ENCODE measurements at regions not wholly inside any gene's neighbourhood (a gene's known extent, or its start where the extent isn't known, plus 50 kb on each side); places are given as distances from the start of the nearest gene placed in this dataset.
A peak's percentile ranks its signal among the peaks of the same experiment; 100 is the strongest.

DNA sequence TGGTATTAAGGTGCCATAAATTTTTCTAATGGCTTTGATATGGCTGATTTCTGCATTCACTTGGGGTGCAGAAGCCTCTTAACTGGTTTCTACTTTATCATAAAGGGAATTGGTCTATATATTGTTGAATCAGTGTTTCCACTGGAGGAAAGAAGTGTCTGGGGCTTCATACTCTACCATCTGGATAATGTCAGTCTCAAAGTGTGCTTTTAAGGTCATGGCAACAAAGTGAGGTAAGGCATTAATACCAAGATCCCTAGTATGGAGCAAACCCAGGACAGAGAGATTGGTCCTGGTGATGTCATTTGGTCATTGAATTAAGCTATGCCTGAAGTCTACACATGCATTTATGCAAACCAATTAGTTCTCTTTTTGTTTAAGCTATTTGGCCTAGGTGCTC, 309.9 kb downstream of the DUSP10 start:
- Histone ChIP-seq H3K4me2 (ENCODE audit: extremely low read depth, insufficient read depth, low read length) (no peak overlapping the region), H3K4me1 (ENCODE audit: control insufficient read depth, extremely low read depth, insufficient read depth, low read length) (peaks cover 2% of the 10 kb centered on the region), H3K79me2 (ENCODE audit: control insufficient read depth, insufficient read depth, low read length) (no peaks in the 10 kb centered on the region), H3K9me3 (ENCODE audit: control insufficient read depth, insufficient read depth, low read depth, low read length) (no peaks in the 10 kb centered on the region), H3K36me3 (ENCODE audit: control insufficient read depth, insufficient read depth, low read length) (no peaks in the 10 kb centered on the region), H3K27ac (ENCODE audit: insufficient read depth, low read length) (no peak overlapping the region), H3K4me3 (replicated peaks in 1 of 4; ENCODE audit: control extremely low read depth in 1 of 4, insufficient read depth in 1 of 4, low read depth in 3 of 4, low read length in 4 of 4) (no peak overlapping the region), H3K27me3 (ENCODE audit: control insufficient read depth, insufficient read depth, low read length) (no peaks in the 10 kb centered on the region), H4K20me1 (ENCODE audit: control insufficient read depth, extremely low read depth, insufficient read depth, low read length) (no peaks in the 10 kb centered on the region), H3K9ac (ENCODE audit: insufficient read depth, low read length) (no peak overlapping the region), H2AFZ (ENCODE audit: low read length) (no peak overlapping the region)
- no peak for DNase-seq (ENCODE audit: low read depth in 2 of 2)
- TF ChIP-seq, protein P1, sequence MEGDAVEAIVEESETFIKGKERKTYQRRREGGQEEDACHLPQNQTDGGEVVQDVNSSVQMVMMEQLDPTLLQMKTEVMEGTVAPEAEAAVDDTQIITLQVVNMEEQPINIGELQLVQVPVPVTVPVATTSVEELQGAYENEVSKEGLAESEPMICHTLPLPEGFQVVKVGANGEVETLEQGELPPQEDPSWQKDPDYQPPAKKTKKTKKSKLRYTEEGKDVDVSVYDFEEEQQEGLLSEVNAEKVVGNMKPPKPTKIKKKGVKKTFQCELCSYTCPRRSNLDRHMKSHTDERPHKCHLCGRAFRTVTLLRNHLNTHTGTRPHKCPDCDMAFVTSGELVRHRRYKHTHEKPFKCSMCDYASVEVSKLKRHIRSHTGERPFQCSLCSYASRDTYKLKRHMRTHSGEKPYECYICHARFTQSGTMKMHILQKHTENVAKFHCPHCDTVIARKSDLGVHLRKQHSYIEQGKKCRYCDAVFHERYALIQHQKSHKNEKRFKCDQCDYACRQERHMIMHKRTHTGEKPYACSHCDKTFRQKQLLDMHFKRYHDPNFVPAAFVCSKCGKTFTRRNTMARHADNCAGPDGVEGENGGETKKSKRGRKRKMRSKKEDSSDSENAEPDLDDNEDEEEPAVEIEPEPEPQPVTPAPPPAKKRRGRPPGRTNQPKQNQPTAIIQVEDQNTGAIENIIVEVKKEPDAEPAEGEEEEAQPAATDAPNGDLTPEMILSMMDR (conservative IDR thresholded peaks at IDR 0.05 in 1 of 2, IDR thresholded peaks at IDR 0.05 in 1 of 2; ENCODE audit: low read depth in 1 of 2, low read length in 2 of 2), result no peak
- no peak for TF ChIP-seq EZH2 (IDR thresholded peaks at IDR 0.05; ENCODE audit: low read length, missing control alignments)

DNA sequence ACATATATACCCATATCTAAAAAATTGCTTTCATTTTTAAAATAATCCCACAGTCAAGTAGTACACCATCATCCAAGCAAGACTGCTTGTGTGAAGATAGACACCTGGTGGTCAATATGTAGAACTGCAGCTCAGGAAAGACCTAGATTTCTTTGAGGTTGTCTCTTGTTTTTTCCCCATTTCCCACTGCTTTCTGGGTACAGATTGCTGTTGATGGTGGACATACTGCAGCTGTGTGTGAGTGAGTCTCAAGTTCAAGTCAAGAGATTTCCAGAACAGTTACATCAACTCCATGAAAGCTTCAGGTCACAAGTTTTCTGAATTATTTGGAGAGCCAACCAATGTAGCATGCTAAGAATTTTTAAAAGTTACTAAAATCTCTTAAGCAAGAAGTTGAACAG, 306.4 kb downstream of the DUSP10 start:
- Histone ChIP-seq H2AFZ (ENCODE audit: low read length) (peak overlapping the region; percentile 10), H3K9ac (ENCODE audit: insufficient read depth, low read length) (no peak overlapping the region), H3K4me2 (ENCODE audit: extremely low read depth, insufficient read depth, low read length) (no peak overlapping the region), H3K4me3 (replicated peaks in 1 of 4; ENCODE audit: control extremely low read depth in 1 of 4, insufficient read depth in 1 of 4, low read depth in 3 of 4, low read length in 4 of 4) (no peak overlapping the region), H3K9me3 (ENCODE audit: control insufficient read depth, insufficient read depth, low read depth, low read length) (no peaks in the 10 kb centered on the region), H3K27me3 (ENCODE audit: control insufficient read depth, insufficient read depth, low read length) (no peaks in the 10 kb centered on the region), H3K27ac (ENCODE audit: insufficient read depth, low read length) (no peak overlapping the region), H3K36me3 (ENCODE audit: control insufficient read depth, insufficient read depth, low read length) (no peaks in the 10 kb centered on the region), H4K20me1 (ENCODE audit: control insufficient read depth, extremely low read depth, insufficient read depth, low read length) (no peaks in the 10 kb centered on the region), H3K79me2 (ENCODE audit: control insufficient read depth, insufficient read depth, low read length) (no peaks in the 10 kb centered on the region), H3K4me1 (ENCODE audit: control insufficient read depth, extremely low read depth, insufficient read depth, low read length) (peaks cover 7% of the 10 kb centered on the region)
- DNase-seq (ENCODE audit: low read depth in 2 of 2), result peak; percentile 62 to 94
- TF ChIP-seq EZH2 (IDR thresholded peaks at IDR 0.05; ENCODE audit: low read length, missing control alignments), result no peak
- TF ChIP-seq, protein P1 (conservative IDR thresholded peaks at IDR 0.05 in 1 of 2, IDR thresholded peaks at IDR 0.05 in 1 of 2; ENCODE audit: low read depth in 1 of 2, low read length in 2 of 2), result peak; percentile 96 to 97

DNA sequence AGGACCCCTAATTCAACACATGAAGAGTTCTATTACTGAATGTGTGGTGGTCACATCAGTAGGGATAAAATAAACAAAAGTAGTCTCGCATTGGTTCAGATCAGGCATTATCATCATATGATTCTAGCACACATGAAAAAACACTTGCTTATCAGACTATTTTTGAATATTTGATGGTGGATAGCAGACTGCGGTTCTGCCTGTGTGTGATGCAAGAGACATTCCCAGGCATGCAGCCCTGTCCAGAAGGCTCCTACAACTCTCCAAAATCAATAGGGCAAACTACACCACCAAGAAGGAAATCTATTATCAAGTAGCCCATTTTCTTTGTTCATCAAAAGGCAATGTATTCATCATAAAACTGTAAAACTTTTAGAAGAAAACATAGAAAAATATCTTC, 304.7 kb downstream of the DUSP10 start:
- TF ChIP-seq, protein P1 (conservative IDR thresholded peaks at IDR 0.05 in 1 of 2, IDR thresholded peaks at IDR 0.05 in 1 of 2; ENCODE audit: low read depth in 1 of 2, low read length in 2 of 2), result no peak
- no peak for TF ChIP-seq EZH2 (IDR thresholded peaks at IDR 0.05; ENCODE audit: low read length, missing control alignments)
- Histone ChIP-seq H3K27me3 (ENCODE audit: control insufficient read depth, insufficient read depth, low read length) (no peaks in the 10 kb centered on the region), H3K36me3 (ENCODE audit: control insufficient read depth, insufficient read depth, low read length) (no peaks in the 10 kb centered on the region), H3K4me3 (replicated peaks in 1 of 4; ENCODE audit: control extremely low read depth in 1 of 4, insufficient read depth in 1 of 4, low read depth in 3 of 4, low read length in 4 of 4) (no peak overlapping the region), H3K4me2 (ENCODE audit: extremely low read depth, insufficient read depth, low read length) (no peak overlapping the region), H3K9me3 (ENCODE audit: control insufficient read depth, insufficient read depth, low read depth, low read length) (no peaks in the 10 kb centered on the region), H3K4me1 (ENCODE audit: control insufficient read depth, extremely low read depth, insufficient read depth, low read length) (peaks cover 12% of the 10 kb centered on the region), H3K27ac (ENCODE audit: insufficient read depth, low read length) (no peak overlapping the region), H3K9ac (ENCODE audit: insufficient read depth, low read length) (no peak overlapping the region), H3K79me2 (ENCODE audit: control insufficient read depth, insufficient read depth, low read length) (no peaks in the 10 kb centered on the region), H2AFZ (ENCODE audit: low read length) (no peak overlapping the region), H4K20me1 (ENCODE audit: control insufficient read depth, extremely low read depth, insufficient read depth, low read length) (no peaks in the 10 kb centered on the region)
- DNase-seq (ENCODE audit: low read depth in 2 of 2), result peak; percentile 38 to 67
